NT2/D1 (cell line): ENCODE measurements at regions not wholly inside any gene's neighbourhood (a gene's known extent, or its start where the extent isn't known, plus 50 kb on each side); places are given as distances from the start of the nearest gene placed in this dataset.

Experiments used
- DNase-seq: peaks from one replicate; pipeline ENCODE4 v3.0.0-alpha.2; 2011; ENCODE audit warnings: low read depth, low spot score
- H3K27me3 ChIP-seq: 2 replicates; pipeline ENCODE4 v1.6.0; 2011; ENCODE audit warnings: mild to moderate bottlenecking; ENCODE audit not compliant: insufficient read length, insufficient read depth
- H3K36me3 ChIP-seq: 2 replicates; pipeline ENCODE4 v1.6.1; 2011; ENCODE audit warnings: mild to moderate bottlenecking, low read length, mixed read lengths; ENCODE audit not compliant: insufficient read depth, insufficient read length
- H3K4me1 ChIP-seq: 2 replicates; pipeline ENCODE4 v1.5.1; 2011; ENCODE audit not compliant: insufficient read depth, insufficient read length
- H3K4me3 ChIP-seq: 2 replicates; pipeline ENCODE4 v1.5.1; 2011; ENCODE audit warnings: low read depth; ENCODE audit not compliant: insufficient read length
- H3K9ac ChIP-seq: 2 replicates; pipeline ENCODE4 v1.6.0; 2011; ENCODE audit warnings: low read depth; ENCODE audit not compliant: insufficient read length
- H3K9me3 ChIP-seq: 2 replicates; pipeline ENCODE4 v1.5.1; 2011; ENCODE audit warnings: mild to moderate bottlenecking, low read length; ENCODE audit not compliant: insufficient read depth
- SUZ12 ChIP-seq: IDR thresholded peaks from 2 replicates; pipeline ENCODE4 v1.6.1; 2011; ENCODE audit not compliant: insufficient read length, insufficient read depth; ENCODE audit errors: extremely low read depth
- YY1 ChIP-seq: IDR thresholded peaks from 2 replicates; pipeline ENCODE4 v1.6.1; 2011; ENCODE audit not compliant: insufficient read length, insufficient read depth
- ZNF274 ChIP-seq: IDR thresholded peaks from 2 replicates; pipeline ENCODE4 v1.6.1; 2011; ENCODE audit warnings: mild to moderate bottlenecking, low read depth, low read length

DNA sequence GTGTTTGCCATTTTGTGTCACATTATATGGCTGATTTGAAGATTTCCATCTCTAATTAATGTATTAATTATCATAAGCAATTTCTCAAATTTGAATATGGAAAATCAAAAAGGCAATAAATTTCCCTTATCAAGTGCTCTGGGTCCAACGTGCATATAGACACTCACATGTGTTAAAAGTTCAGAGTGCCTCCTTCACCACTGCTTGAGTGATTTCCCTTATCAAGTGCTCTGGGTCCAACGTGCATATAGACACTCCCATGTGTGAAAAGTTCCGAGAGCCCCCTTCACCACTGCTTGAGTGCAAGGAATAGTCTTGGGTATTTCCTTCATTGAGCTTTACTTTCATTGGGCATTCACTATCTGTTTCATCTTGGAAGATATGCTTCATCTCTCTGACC lies 421.0 kb upstream of the ZNF717 start:
- Histone ChIP-seq H3K36me3 (no peaks in the 10 kb centered on the region), H3K27me3 (no peaks in the 10 kb centered on the region), H3K4me3 (no peak overlapping the region), H3K9me3 (peaks cover 13% of the 10 kb centered on the region; the same call in 1 of the 2 replicates), H3K4me1 (no peaks in the 10 kb centered on the region), H3K9ac (no peak overlapping the region)
- no peak for TF ChIP-seq YY1
- no peak for TF ChIP-seq ZNF274
- TF ChIP-seq SUZ12: no peak
- DNase-seq: no peak

DNA sequence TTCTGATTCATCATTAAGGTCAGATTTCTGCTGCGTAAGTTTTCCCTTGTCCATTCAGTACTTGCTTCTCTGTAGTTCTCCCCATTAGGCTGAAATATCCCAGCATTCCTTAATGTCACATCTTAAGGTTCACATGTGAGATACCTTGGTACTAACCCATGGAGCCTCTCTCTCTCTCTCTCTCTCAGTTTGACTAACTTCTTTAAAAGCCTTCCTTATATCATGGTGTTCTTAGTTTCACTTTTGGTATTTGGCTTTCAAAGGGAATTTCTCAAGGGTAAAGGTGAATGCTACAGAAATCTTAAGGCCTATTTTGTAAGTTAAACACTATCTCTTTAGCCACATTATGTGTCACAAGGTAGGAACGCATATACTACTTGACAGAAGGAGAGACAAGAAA lies 427.3 kb upstream of the ZNF717 start:
- Histone ChIP-seq H3K4me1 (no peaks in the 10 kb centered on the region), H3K27me3 (no peaks in the 10 kb centered on the region), H3K9ac (no peak overlapping the region), H3K36me3 (no peaks in the 10 kb centered on the region), H3K9me3 (peaks cover 16% of the 10 kb centered on the region; the same call in 1 of the 2 replicates), H3K4me3 (no peak overlapping the region)
- DNase-seq: no peak
- no peak for TF ChIP-seq ZNF274
- TF ChIP-seq SUZ12: no peak

DNA sequence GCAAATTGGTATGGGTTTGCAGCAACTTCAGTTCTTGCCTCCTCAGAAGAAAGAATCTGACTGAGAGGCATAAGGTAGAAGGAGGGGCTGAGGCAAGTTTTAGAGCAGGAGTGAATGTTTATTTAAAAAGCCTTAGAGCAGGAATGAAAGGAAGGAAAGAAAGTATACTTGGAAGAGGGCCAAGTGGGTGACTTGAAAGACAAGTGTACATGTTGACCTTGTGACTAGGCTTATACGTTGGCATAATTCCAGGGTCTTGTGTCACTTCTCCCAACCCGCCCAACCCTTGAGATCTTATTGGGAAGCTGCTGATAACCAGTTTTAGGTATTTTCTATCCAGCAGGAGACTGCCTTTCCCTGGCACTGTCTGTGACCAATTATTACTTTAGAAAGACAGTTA lies 436.9 kb upstream of the ZNF717 start:
- no peak overlapping the region for H3K4me3 ChIP-seq
- H3K36me3 ChIP-seq: no peaks in the 10 kb centered on the region
- no peaks in the 10 kb centered on the region for H3K27me3 ChIP-seq
- H3K9me3 ChIP-seq: no peaks in the 10 kb centered on the region
- TF ChIP-seq SUZ12: no peak
- no peak for TF ChIP-seq ZNF274
- no peak for TF ChIP-seq YY1
- H3K9ac ChIP-seq: no peak overlapping the region
- no peaks in the 10 kb centered on the region for H3K4me1 ChIP-seq
- no peak for DNase-seq

DNA sequence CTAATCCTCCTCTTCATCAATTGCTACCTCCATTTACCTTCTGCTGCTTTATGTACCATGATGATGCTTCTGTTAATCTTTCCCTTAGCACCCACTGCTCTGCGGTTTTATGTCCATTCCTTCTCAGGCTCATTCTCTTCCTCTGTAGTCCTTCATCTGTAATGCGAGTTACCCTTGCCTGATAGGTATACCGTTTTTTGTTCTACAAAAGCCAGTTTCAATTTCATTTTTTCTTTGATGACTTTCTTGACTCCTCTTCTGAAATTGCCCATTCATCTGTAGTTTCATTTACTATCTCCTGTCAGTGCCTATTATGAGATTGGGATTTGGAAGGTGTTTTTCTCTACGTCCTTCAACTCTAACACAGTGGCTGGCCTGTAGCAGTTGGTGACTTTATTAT lies 445.9 kb upstream of the ZNF717 start:
- Histone ChIP-seq H3K4me1 (no peaks in the 10 kb centered on the region), H3K36me3 (no peaks in the 10 kb centered on the region), H3K9me3 (no peaks in the 10 kb centered on the region), H3K4me3 (no peak overlapping the region), H3K9ac (no peak overlapping the region), H3K27me3 (no peaks in the 10 kb centered on the region)
- TF ChIP-seq YY1: no peak
- no peak for TF ChIP-seq SUZ12
- no peak for TF ChIP-seq ZNF274
- DNase-seq: no peak

DNA sequence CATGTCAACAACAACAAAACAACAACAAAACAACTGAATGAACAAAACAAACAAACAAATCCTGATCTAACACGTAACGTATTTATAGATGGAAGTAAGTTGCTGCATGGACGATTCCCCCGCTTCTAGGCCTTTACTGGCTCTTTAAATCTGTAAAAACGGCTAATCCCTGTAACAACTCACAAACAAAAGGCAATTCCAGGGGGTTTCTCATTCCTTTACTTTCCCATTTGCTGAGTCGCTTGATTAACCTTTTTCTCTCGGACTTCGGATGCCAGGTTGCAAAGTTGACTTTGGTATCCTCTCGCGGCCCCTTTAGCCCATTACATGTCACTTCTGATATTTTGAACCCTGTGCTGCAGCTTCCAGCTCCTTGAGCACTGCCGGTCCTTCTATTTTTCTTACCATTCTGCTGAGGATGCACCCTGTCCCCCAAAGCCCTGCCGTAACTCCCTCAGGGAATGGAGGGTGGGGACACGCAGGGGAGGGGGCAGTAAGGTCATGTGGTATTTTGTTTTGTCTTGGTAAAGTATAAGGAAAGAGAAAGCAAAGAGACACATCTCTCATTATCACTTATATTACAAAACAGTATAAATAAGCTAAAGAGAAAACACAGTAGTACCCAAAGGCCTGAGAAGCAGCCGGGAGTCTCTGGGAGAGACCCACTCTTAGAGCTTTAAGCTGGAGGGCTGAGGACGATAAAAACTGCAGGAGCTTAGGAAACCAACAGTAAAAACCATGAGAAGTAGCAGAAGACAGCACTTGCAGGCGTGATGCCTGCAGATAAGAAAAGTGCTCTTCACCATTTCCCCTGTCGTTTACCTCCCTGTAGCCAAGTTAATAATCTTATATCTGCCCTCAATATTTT lies 457.8 kb upstream of the ZNF717 start:
- Histone ChIP-seq H3K27me3 (no peaks in the 10 kb centered on the region), H3K4me3 (no peak overlapping the region), H3K36me3 (no peaks in the 10 kb centered on the region), H3K4me1 (no peaks in the 10 kb centered on the region), H3K9ac (no peak overlapping the region), H3K9me3 (no peaks in the 10 kb centered on the region)
- TF ChIP-seq YY1 (no peak), SUZ12 (no peak), ZNF274 (no peak)
- DNase-seq: no peak

DNA sequence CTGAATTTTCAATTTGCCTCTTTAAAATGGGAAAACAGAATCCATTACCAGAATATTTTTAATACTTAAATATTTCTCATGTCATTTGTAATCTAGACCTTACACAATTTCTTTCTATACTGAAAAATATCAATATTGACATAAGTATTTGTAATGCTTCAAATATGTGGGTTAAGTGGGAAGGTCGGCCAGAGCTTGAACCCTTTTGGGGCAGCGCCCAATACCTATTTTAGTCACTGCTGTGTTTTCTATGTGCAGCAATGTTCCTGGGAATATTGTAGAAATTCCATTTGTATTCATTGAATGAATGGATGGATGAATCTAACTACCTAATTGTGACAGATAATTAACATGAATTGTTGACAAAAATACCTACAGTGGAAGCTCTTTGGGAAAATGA lies 459.7 kb upstream of the ZNF717 start:
- H3K4me1 ChIP-seq: no peaks in the 10 kb centered on the region
- TF ChIP-seq SUZ12: no peak
- TF ChIP-seq ZNF274: no peak
- no peak for TF ChIP-seq YY1
- H3K4me3 ChIP-seq: no peak overlapping the region
- H3K36me3 ChIP-seq: no peaks in the 10 kb centered on the region
- no peak for DNase-seq
- H3K27me3 ChIP-seq: no peaks in the 10 kb centered on the region
- H3K9me3 ChIP-seq: no peaks in the 10 kb centered on the region
- H3K9ac ChIP-seq: no peak overlapping the region

DNA sequence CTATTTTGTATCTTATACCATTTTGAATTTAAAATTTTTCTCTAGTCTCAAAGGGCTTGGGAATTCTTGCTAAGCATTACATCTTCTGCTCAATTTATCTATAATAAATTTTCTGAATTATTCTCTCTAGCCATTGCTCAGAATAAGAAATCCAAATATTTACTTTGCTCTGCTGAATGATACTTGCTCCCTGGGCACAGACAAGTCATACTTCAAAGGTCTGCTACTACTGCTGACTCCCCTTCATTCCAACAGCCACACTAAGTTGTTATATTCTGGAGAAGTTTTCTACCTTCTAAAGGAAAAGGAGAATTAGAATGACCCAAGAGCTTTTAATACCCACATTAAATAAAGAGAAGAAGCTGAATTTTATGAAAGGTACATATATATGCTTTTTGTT lies 460.3 kb upstream of the ZNF717 start:
- DNase-seq: no peak

More for the DNA sequence above, 460.3 kb upstream of the ZNF717 start:
- H3K9ac ChIP-seq: no peak overlapping the region
- no peaks in the 10 kb centered on the region for H3K4me1 ChIP-seq
- no peak overlapping the region for H3K4me3 ChIP-seq
- TF ChIP-seq YY1 (no peak), SUZ12 (no peak), ZNF274 (no peak)
- no peaks in the 10 kb centered on the region for H3K9me3 ChIP-seq
- no peaks in the 10 kb centered on the region for H3K27me3 ChIP-seq
- H3K36me3 ChIP-seq: no peaks in the 10 kb centered on the region
